Neural crest cell (in vitro differentiated cells): ENCODE measurements at regions not wholly inside any gene's neighbourhood (a gene's known extent, or its start where the extent isn't known, plus 50 kb on each side); places are given as distances from the start of the nearest gene placed in this dataset.

ENCODE experiments used
- DNase-seq: peaks from one replicate; pipeline ENCODE4 v3.0.0; 2021; ENCODE audit warnings: low read depth, mixed read lengths, low spot score
- H3K27ac Mint-ChIP-seq: one replicate; pipeline ENCODE4 v1.8.0; 2021; ENCODE audit warnings: mild to moderate bottlenecking, mixed read lengths; ENCODE audit not compliant: unreplicated experiment
- H3K27me3 Mint-ChIP-seq: 2 replicates; pipeline ENCODE4 v1.8.0; 2021; ENCODE audit warnings: low read depth, mild to moderate bottlenecking, mixed read lengths
- H3K36me3 Mint-ChIP-seq: 2 replicates; pipeline ENCODE4 v1.8.0; 2021; ENCODE audit warnings: low read depth, mild to moderate bottlenecking, mixed read lengths
- H3K4me1 Mint-ChIP-seq: 2 replicates; pipeline ENCODE4 v1.8.0; 2021; ENCODE audit warnings: mixed read lengths
- H3K4me3 Mint-ChIP-seq: one replicate; pipeline ENCODE4 v1.8.0; 2021; ENCODE audit warnings: mild to moderate bottlenecking, mixed read lengths
- H3K9me3 Mint-ChIP-seq: 2 replicates; pipeline ENCODE4 v1.8.0; 2021; ENCODE audit warnings: mixed read lengths
- TF ChIP-seq, protein P1 (sequence below): fragments of 200-600 bp; sonication (generic); conservative IDR thresholded peaks from 2 replicates; pipeline ENCODE4 v1.5.0; 2021; ENCODE audit warnings: antibody characterized with exemption, mild to moderate bottlenecking

DNA sequence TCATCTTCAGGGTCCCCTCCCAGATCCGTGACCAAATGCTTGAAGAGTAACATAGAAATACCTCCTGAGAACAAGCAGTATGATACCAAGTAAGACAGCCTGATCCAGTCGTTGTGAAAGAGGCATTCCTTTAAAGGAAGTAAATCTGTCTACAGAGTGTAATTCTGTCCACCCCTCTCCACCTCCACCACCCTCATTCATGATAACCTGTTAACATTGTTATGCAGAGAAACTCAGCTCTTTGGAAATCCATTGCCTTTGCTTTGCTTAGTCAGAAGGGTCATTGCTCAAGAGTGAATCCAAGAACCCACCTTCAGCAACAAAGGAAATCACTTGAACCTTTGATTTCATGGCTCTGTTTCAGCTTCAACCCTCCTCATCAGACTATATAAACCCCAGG, 155.6 kb downstream of the CYP26B1 start:
- Mint-ChIP-seq H3K9me3 (no peaks in the 10 kb centered on the region), H3K4me3 (no peak overlapping the region), H3K27ac (no peak overlapping the region), H3K27me3 (peaks cover 33% of the 10 kb centered on the region), H3K4me1 (no peaks in the 10 kb centered on the region), H3K36me3 (no peaks in the 10 kb centered on the region)
- no peak for DNase-seq
- TF ChIP-seq, protein P1, sequence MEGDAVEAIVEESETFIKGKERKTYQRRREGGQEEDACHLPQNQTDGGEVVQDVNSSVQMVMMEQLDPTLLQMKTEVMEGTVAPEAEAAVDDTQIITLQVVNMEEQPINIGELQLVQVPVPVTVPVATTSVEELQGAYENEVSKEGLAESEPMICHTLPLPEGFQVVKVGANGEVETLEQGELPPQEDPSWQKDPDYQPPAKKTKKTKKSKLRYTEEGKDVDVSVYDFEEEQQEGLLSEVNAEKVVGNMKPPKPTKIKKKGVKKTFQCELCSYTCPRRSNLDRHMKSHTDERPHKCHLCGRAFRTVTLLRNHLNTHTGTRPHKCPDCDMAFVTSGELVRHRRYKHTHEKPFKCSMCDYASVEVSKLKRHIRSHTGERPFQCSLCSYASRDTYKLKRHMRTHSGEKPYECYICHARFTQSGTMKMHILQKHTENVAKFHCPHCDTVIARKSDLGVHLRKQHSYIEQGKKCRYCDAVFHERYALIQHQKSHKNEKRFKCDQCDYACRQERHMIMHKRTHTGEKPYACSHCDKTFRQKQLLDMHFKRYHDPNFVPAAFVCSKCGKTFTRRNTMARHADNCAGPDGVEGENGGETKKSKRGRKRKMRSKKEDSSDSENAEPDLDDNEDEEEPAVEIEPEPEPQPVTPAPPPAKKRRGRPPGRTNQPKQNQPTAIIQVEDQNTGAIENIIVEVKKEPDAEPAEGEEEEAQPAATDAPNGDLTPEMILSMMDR, result no peak

DNA sequence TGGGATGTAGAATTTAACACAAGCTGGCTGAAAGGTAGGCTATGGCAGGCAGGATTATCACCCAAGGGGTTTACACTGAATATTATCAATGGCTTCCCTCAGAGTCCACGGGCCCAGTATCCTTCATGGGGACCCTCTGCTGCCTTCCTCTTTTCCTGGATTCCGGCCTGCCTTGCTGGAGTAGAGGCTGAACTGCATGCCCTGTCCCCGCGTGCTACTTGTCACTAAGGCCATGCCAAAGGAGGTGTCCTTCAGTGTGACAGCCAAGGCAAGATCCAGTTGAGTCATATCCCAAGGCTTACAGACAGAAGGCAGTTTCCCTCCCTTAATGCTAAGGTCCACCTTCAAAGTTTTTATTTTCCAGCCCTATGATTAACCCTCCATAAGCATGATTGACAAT, 156.3 kb downstream of the CYP26B1 start:
- TF ChIP-seq, protein P1, result no peak
- H3K4me1 Mint-ChIP-seq, result no peaks in the 10 kb centered on the region
- DNase-seq, result no peak
- no peaks in the 10 kb centered on the region for H3K36me3 Mint-ChIP-seq
- H3K27ac Mint-ChIP-seq, result no peak overlapping the region
- H3K27me3 Mint-ChIP-seq, result peaks cover 31% of the 10 kb centered on the region
- H3K4me3 Mint-ChIP-seq, result no peak overlapping the region
- no peaks in the 10 kb centered on the region for H3K9me3 Mint-ChIP-seq

DNA sequence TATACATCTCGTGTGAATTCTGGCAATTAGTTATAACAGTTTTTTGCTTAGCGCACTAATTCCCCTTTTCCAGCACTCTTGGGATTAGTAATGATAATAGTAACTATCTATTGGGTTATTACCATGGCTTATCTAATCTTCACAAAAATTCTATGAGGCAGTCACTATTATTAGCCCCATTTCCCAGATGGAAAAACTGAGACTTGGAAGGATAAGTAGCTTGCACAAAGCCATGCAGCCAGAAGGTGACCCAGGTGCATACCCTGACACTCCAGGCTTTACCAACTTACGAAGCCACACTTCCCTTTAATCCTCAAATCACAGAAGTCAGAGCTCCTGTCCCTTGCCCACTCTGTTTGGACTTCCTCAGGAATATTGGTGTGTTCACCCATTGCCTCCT, 156.8 kb downstream of the CYP26B1 start:
- H3K36me3 Mint-ChIP-seq, result no peaks in the 10 kb centered on the region
- no peaks in the 10 kb centered on the region for H3K4me1 Mint-ChIP-seq
- no peak overlapping the region for H3K27ac Mint-ChIP-seq
- H3K27me3 Mint-ChIP-seq, result peaks cover 27% of the 10 kb centered on the region
- TF ChIP-seq, protein P1, result no peak
- DNase-seq, result no peak
- no peak overlapping the region for H3K4me3 Mint-ChIP-seq
- no peaks in the 10 kb centered on the region for H3K9me3 Mint-ChIP-seq

DNA sequence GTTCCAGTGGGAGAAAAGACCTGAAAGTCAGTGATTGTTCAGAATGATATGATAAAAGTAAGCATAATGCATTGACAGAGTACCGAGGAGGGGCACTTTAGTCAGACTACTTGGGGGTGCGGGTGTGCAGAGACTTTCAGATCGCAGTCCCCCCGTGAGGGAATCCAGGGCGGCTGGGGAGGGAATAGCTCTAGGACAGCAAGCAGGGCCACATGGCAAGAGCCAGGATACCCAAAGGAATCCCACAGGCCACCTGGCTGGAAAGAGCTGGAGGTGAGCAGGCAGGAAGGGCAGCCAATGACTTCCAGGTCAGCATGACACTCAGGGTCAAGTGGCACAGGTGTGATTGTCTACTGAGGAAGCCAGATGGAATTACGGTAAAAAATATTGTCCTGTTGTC, 157.5 kb downstream of the CYP26B1 start:
- Mint-ChIP-seq H3K4me1 (no peaks in the 10 kb centered on the region), H3K27me3 (peaks cover 24% of the 10 kb centered on the region), H3K9me3 (no peaks in the 10 kb centered on the region), H3K27ac (no peak overlapping the region), H3K36me3 (no peaks in the 10 kb centered on the region), H3K4me3 (no peak overlapping the region)
- no peak for DNase-seq
- TF ChIP-seq, protein P1, result no peak

DNA sequence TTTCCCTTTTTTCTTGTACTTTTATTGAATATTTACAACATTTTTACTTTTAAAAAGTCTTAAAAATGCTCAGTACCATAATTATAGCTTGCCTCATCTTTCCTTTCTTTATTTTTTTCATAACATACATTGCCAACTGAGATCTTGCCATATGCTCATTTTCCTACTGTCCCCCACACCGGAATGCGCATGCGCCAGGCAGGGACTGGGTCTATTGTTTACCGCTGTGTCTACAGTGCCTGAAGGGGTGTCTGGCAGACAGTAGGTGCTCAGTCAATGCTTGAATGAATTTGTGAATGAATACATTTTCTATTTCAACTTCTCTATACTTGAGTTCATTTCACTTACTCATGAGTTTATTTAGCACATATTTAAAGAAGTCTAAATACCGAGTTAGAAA, 158.0 kb downstream of the CYP26B1 start:
- Mint-ChIP-seq H3K27ac (no peak overlapping the region), H3K27me3 (peaks cover 23% of the 10 kb centered on the region), H3K4me1 (no peaks in the 10 kb centered on the region), H3K4me3 (no peak overlapping the region), H3K36me3 (no peaks in the 10 kb centered on the region), H3K9me3 (no peaks in the 10 kb centered on the region)
- DNase-seq, result no peak
- TF ChIP-seq, protein P1, result no peak

DNA sequence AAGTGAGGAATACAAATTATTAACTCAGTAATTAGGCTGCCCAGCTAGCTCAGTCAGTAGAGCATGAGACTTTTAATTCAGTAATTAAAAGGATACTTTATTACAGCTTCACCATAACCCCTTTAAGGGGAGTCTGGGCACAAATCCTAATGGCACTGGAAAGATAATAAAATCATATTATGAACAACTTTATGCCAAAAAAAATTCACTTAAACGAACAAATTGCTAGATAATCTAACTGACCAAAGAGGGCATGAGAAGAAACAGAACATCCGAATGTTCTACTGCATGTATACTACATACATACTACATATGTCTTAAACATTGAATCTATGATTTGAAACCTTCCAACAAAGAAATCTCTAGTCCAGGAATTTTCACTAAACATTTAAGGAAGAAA, 159.5 kb downstream of the CYP26B1 start:
- Mint-ChIP-seq H3K36me3 (no peaks in the 10 kb centered on the region), H3K4me1 (no peaks in the 10 kb centered on the region), H3K4me3 (no peak overlapping the region), H3K9me3 (no peaks in the 10 kb centered on the region), H3K27me3 (peaks cover 23% of the 10 kb centered on the region), H3K27ac (no peak overlapping the region)
- TF ChIP-seq, protein P1, result no peak
- DNase-seq, result no peak
